CD4-positive, alpha-beta T cell treated with Interleukin-17A for 4 hours (primary cell): ENCODE measurements at regions not wholly inside any gene's neighbourhood (a gene's known extent, or its start where the extent isn't known, plus 50 kb on each side); places are given as distances from the start of the nearest gene placed in this dataset.
"Not testable (repeated sequence)": the region's sequence is repeated elsewhere in the genome, so short reads cannot be mapped to it uniquely, and the experiment has no call there.

Experiments
- DNase-seq: peaks from one replicate; pipeline ENCODE4 v3.0.0-alpha.2; 2020; ENCODE audit warnings: mixed read lengths

- no peak for DNase-seq
Measured at GRCh38 chr9:135370411-135371375, 108.9 kb upstream of the PPP1R26 start.

- DNase-seq: no peak
Measured at GRCh38 chr9:135371535-135371934, 108.0 kb upstream of the PPP1R26 start.

- no peak for DNase-seq
Measured at GRCh38 chr9:135372036-135372435, 107.5 kb upstream of the PPP1R26 start.

- no peak for DNase-seq
Measured at GRCh38 chr9:135372501-135373008, 107.0 kb upstream of the PPP1R26 start.

- no peak for DNase-seq
Measured at GRCh38 chr9:135373151-135373685, 106.4 kb upstream of the PPP1R26 start.

- DNase-seq: no peak
Measured at GRCh38 chr9:135373820-135374219, 105.8 kb upstream of the PPP1R26 start.

GRCh38 chr9:135374591-135374990 lies 105.0 kb upstream of the PPP1R26 start:
- DNase-seq: no peak

GRCh38 chr9:135375001-135375400 lies 104.6 kb upstream of the PPP1R26 start:
- DNase-seq: no peak

GRCh38 chr9:135376511-135377265 lies 102.9 kb upstream of the PPP1R26 start:
- no peak for DNase-seq

GRCh38 chr9:135377431-135377830 lies 102.2 kb upstream of the PPP1R26 start:
- DNase-seq: no peak

GRCh38 chr9:135378751-135379150 lies 100.8 kb upstream of the PPP1R26 start:
- DNase-seq: no peak

GRCh38 chr9:135379540-135380267 lies 99.9 kb upstream of the PPP1R26 start:
- DNase-seq: no peak

GRCh38 chr9:135380311-135380960 lies 99.1 kb upstream of the PPP1R26 start:
- DNase-seq: no peak

GRCh38 chr9:135381762-135382310 lies 97.7 kb upstream of the PPP1R26 start:
- no peak for DNase-seq

- no peak for DNase-seq
Measured at GRCh38 chr9:135384226-135384625, 95.4 kb upstream of the PPP1R26 start.

- DNase-seq: not testable (repeated sequence)
Measured at GRCh38 chr9:135384815-135385405, 94.7 kb upstream of the PPP1R26 start.

GRCh38 chr9:135385793-135386192 lies 93.8 kb upstream of the PPP1R26 start:
- no peak for DNase-seq

- DNase-seq: no peak
Measured at GRCh38 chr9:135387976-135388375, 91.6 kb upstream of the PPP1R26 start.

GRCh38 chr9:135388530-135388929 lies 91.1 kb upstream of the PPP1R26 start:
- DNase-seq: no peak

GRCh38 chr9:135391759-135392158 lies 87.8 kb upstream of the PPP1R26 start:
- DNase-seq: no peak

GRCh38 chr9:135392511-135392910 lies 87.1 kb upstream of the PPP1R26 start:
- no peak for DNase-seq
